HG02610 (cell line): ENCODE measurements at regions not wholly inside any gene's neighbourhood (a gene's known extent, or its start where the extent isn't known, plus 50 kb on each side); places are given as distances from the start of the nearest gene placed in this dataset.

ENCODE experiments used
- ATAC-seq: cut with Tn5 transposase; IDR thresholded peaks from one replicate; pipeline ENCODE4 v1.9.1; 2021; ENCODE audit warnings: mild to moderate bottlenecking, moderate library complexity; ENCODE audit not compliant: unreplicated experiment

GRCh38 chr13:44210525-44210924 lies 163.1 kb upstream of the SERP2 start:
- no peak for ATAC-seq

GRCh38 chr13:44211286-44211685 lies 162.3 kb upstream of the SERP2 start:
- ATAC-seq, result no peak

- no peak for ATAC-seq
These were observed 161.8 kb upstream of the SERP2 start for GRCh38 chr13:44211704-44212346.

GRCh38 chr13:44212633-44213396 lies 160.8 kb upstream of the SERP2 start:
- ATAC-seq, result no peak

GRCh38 chr13:44218501-44219240 lies 155.0 kb upstream of the SERP2 start:
- ATAC-seq, result no peak

- no peak for ATAC-seq
These were observed 153.8 kb upstream of the SERP2 start for GRCh38 chr13:44219577-44220548.

- ATAC-seq, result no peak
These were observed 152.7 kb upstream of the SERP2 start for GRCh38 chr13:44220948-44221347.

GRCh38 chr13:44221657-44222056 lies 152.0 kb upstream of the SERP2 start:
- no peak for ATAC-seq

GRCh38 chr13:44223770-44224444 lies 149.7 kb upstream of the SERP2 start:
- no peak for ATAC-seq

- ATAC-seq, result no peak
These were observed 149.0 kb upstream of the SERP2 start for GRCh38 chr13:44224450-44225149.

GRCh38 chr13:44229371-44230030 lies 144.1 kb upstream of the SERP2 start:
- ATAC-seq, result no peak

GRCh38 chr13:44230071-44230470 lies 143.6 kb upstream of the SERP2 start:
- ATAC-seq, result no peak

- ATAC-seq, result no peak
These were observed 142.9 kb upstream of the SERP2 start for GRCh38 chr13:44230736-44231135.

GRCh38 chr13:44231786-44232516 lies 141.7 kb upstream of the SERP2 start:
- no peak for ATAC-seq

- ATAC-seq, result no peak
These were observed 140.8 kb upstream of the SERP2 start for GRCh38 chr13:44232774-44233173.

- no peak for ATAC-seq
These were observed 139.1 kb upstream of the SERP2 start for GRCh38 chr13:44234566-44234965.

- ATAC-seq, result no peak
These were observed 137.3 kb upstream of the SERP2 start for GRCh38 chr13:44236370-44236769.

- no peak for ATAC-seq
These were observed 136.8 kb upstream of the SERP2 start for GRCh38 chr13:44236801-44237207.
